ENCODE measurements at regions not wholly inside any gene's neighbourhood (a gene's known extent, or its start where the extent isn't known, plus 50 kb on each side); places are given as distances from the start of the nearest gene placed in this dataset.

DNA sequence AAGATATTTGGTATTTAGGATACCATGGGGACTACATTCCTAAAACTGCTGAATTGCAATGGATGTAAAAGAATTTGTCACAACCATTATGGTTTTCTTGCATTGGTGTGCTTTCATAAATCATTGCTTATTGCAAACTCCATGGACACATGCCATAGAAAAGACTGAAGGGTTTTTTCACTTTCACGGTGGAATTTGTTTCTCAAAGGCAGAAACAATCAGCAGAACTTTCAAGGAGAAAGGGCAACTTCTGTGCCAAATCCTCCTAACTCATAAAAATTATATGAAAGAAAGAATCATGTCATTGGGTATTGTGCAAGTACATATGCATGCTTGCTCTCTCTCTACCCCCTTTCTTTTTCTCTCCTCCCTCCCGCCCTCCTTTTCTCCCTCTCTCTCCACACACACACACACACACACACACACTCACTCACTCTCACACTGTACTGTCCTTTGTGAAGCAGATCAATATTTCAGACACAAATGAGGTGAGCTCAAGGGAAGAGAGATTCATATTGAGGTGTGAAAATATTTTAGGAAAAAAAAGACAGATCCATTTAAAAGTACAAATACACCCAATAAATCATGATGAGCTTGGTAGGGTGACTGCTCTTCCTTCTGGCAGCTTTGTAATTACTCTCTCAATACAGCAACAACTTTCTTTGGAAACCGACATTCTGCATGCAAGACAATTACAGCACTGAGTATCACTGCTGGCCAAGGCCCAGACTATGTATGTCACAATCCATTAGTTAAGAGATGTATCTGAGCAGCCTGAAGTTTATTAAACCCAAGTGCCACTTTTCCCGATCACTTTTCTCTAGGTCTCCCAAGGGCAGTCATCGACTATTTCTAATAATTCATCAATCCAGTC, 492.6 kb downstream of the TUSC7 start:
- DNase-seq: no peak

DNA sequence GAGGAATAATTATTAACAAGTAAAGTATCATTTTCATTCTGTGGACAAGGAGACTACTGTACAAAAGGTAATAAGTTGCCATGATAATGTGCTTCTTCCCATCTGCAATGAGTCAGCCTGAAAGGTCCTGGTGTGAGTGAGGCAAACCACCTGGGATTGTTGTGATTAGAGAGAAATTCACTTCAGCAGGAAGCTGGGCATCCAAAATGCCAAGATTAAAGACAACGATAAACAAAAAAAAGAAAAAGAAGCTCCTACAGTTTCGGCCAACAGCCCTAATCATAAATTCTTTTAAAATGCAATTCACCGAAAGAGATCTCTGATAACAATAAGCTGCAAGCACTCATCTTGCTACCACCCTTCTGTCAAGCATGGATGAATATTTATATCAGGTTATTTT, 507.8 kb downstream of the TUSC7 start:
- no peak for DNase-seq

DNA sequence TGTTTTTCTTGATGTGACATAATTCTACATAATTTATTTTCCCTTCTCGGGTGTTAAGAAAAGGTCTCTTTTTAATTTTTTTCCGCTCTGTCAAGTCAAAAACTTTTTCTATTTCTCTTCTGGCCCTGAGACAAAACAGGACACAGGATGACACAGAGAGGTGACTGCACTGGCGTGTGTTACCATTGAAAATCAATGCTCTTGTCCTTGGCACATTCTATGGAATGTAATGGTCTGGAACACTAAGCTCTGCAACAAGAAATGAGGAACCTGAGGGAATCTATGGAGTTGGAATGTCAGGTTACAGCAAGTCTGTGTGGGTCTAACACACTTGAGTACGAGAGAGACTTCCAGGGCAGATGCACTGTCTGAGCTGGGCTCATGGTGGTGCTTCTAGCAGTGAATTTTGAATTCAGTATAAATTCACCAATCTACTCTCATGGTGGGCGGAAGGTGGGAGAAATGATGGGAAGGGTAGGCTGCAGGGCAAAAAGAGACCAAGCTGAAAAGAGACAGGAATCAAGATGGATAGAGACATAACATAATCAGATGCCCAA, 508.3 kb downstream of the TUSC7 start:
- DNase-seq: no peak

DNA sequence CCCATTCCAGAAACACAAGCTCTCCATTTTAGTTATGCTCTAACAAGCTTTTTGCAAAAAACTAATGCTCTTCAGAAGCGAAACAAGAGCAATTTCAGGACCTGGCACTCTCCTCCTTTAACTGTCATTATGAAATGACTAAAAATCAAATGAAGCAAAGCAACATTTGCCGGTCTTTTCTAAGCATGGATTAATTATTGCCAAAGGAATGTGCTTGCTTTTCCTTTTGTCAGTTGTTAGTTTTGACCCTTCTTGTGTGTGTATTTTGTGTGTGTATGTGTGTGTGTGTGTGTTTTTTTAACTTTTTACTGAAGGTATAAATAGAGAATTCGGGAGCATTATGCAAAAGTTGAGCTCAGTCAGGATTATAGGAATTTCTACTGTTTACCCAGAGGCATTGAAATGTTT, 509.1 kb downstream of the TUSC7 start:
- no peak for DNase-seq

DNA sequence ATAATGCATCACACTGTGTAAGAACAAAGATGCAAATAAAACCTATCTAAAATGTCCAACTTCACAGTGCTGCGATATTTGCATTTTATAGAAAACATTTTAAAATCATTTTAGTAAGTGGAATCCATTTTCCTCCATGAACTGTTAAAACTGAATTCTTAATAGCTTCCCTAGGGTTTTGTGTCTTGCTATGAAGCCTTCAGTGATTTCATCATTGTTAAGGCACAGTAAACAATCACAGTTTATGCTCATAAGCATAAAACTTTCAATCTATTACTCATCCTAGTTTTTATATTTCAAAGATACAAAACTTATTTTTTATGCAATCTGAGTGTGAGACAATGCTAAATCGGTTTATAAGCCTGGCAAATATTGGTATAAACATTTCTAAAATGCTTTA, 509.7 kb downstream of the TUSC7 start:
- DNase-seq: no peak

DNA sequence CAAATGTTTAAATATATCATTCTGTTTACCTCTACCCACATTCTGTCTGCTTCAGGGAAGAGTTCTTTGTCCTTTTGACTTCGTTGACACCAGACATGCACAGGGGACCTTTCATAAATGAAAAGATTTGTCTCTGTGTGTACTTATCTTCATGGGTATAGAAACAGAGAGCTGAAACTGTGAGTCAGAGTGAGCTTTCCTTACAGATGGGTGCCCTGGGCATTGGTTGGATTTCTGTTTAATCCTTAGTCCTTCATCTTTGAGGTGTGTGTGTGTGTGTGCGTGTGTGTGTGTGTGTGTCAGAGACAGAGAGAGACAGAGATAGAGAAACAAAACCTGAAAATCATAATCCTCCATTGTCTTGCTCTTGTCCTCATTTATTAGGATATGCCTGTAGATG, 517.4 kb downstream of the TUSC7 start:
- no peak for DNase-seq

DNA sequence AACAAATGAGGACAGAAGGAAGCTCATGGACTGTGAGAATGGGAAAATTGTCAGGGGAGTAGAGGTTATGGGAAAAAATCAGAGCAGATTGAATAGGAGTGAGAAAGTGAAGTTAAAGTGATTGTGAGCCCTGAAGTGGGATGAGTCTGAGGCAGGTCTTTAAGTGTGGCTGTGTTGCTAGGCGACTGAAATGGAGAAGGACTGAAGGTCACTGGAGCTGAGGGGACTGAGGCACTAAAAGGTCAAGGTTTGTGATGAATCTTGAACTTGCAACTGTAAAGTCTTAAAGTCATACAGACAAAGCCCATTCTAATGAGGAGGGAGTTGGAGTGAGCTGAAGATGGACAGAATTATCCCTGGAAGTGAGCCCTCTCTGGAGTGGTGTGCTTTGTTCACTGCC, 518.9 kb downstream of the TUSC7 start:
- DNase-seq: no peak

DNA sequence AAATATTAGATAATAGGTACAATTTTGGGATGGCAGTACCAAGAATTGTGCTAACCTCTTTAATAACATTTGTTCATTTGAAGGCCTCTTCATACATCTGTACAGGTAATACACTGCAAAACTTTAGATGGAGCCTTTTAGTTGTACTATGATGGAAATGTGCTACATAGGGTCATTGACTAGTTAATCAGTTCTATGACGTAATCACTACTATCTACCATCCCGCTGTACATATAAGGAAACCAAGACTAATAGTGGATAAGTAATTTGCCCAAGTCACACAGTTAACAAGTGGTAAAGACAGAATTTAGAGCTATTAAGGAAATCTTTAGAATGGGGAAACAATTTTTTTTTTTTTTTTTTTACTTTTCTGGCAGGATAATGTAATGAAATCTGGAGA, 521.3 kb downstream of the TUSC7 start:
- no peak for DNase-seq

DNA sequence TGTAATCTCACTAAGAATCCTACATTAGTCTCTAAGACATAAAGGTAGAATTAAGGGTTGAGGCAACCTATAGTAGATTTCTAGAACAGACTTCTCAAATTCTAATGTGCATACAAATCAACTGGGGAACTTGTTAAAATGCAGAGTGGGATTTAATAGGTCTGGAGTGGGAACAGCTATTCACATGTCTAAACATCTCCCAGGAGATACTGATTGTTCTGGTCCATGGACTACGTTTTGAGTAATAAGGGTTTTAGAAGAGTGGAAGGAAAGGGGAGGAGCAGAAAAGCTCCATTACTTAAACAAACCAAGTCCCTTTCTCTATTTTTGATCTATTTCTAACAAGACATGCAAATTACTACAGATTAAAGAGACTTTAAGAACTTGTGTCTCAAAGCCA, 524.8 kb downstream of the TUSC7 start:
- no peak for DNase-seq

DNA sequence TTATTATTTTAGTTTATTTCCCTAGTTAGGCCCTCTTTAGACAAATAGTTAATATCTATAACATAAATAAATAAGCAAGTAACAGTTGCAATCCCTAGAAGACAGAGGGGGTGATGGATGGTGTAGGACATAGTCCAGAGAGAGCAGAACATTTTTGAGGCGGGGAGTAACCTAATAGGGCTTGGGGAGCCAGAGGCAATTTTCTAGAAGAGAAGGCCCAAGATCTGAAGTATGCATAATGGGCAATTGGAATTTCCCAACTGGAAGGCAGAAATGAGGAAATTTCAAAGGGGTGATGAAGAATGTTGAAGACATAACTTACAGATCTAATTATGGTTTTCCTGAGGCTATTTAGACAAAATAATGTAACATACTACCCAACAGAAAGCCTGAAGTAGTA, 525.7 kb downstream of the TUSC7 start:
- no peak for DNase-seq

DNA sequence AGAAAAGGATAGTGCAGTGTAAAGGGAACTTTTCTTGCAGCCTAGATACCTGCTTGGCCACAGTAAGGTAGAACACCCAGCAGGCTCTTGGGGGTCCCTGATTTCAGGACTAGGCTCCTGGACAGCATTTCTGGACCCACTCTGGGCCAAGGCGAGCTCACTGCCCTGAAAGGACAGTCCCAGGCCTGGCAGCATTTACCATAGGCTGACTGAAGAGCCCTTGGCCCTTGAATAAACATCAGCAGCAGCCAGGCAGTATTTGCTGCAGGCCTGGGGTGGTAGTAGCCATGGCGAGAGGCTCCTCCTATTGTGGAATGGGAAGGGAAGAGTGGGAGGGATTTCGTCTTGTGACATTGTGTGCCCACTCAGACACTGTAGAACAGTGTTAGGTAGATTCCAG, 529.2 kb downstream of the TUSC7 start:
- DNase-seq: no peak

DNA sequence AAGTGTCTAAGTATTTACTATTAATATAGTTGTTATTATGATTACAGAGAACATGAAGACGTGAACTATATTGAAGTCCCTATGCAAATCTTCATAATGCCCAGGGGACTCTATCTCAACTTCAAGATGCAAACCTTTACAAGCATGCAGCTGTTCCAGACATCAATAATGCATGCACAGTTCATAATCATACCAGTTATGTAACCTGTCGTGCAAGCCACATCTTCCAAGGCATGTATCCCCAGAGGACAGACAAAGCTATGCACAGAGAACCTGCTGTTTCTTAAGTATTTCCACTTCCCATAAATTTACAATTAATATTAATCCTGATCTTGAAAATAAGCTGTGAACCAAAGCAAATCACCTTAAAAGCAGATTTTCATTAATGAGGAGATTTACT, 534.1 kb downstream of the TUSC7 start:
- no peak for DNase-seq

DNA sequence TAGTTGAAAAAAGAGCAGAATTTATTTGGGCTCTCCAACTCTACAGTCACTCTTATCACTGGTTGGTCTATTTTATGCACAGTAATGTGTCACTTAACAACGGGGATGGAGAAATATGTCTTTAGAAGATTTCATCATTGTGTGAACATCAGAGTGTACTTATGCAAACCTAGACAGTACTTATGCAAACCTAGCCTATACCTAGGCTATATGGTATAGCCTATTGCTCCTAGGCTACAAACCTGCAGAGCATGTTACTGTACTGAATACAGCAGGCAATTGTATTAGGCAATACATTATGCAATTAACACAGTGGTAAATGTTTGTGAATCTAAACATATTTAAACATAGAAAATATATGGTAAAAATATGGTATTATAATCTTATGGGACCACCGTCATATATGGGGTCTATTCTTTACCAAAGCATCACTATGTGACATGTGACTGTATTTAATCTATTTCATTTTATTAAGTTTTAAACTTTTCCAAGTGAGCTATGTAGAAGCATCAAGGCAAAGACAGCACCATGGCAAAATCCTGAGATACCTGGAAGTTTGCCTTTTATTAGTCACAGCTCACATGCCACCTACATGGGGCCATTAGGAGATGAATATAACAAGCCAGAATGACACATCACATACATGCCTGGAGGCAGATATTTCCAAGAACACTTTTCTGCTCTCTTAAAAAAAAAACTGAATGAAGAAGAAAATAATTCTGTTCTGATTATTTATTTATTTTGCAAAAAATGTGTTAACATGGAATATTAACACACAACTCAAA, 537.4 kb downstream of the TUSC7 start:
- no peak for DNase-seq

DNA sequence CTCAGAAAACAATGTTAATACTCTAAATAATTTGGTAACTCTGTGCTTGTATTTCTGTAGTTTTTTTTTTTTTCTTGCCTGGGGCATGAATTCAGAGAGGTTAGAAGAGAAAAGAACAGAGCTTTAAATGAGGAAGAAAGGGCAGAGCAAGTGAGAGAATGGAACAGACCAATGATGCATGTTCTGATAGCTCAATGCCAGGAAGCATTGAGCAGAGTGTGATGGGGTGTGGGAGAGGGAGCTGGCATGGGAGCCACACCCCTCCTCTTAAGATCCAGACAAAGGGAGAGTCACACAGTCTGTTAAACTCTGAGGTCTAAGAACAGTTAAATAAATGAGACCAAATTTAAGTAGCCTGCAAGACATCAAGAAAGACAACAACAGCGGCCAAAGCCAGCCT, 538.6 kb downstream of the TUSC7 start:
- no peak for DNase-seq

DNA sequence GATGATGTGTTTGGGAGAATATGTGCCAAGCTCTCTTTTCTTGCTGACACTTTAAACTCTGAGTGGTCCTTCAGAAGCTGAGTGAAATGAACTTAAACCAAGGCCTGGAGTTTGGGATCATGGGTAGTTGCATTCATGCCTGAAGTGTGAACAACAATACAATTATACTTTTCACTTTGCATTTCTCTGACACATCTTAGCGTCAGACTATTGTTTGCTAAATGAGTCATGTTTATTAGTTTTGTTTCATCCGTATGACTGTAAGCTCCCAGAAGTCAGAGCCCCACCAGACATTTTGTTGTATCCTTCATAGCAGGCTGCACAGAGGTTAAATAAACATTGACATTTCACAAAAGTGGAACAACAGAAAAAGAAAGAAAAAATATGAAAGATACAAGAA, 542.6 kb downstream of the TUSC7 start:
- no peak for DNase-seq

DNA sequence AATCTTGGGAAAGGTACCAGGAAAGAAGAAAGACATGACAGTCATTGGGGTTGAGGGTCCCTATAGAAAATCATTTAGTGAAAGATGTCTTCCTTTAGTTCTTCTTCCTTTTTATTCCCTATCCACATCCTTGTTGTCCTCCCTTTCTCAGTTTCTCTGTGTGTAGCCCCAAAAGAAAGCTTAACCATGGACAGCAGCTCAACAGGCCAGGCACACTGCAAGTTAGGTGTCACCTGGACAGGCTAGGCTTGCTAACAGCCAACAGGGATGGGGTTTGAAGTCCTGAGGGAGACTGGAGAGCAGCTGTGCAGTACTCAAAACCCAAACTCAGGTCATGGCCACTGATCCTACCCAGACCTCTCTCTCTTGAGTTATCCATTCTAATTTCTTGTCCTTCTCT, 543.1 kb downstream of the TUSC7 start:
- no peak for DNase-seq

DNA sequence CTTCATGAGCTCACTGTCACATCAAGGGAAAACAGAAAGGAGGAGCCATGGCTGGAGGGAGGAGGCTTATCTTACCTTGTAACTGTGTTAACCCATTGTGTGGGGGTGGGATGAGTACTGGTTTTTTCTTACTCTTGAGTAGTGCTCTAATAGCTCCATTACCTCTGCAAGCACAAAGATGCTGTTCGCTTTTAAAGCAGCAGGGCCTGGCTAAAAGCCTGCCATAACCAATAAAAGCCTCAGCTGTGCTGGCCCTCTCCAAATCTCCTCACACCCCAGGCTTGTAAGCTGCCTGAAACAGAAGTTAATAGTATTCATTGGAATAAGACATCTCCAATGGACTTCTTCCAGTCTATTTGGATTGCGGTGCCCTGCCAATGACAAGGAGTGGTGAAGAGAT, 544.1 kb downstream of the TUSC7 start:
- DNase-seq: no peak

DNA sequence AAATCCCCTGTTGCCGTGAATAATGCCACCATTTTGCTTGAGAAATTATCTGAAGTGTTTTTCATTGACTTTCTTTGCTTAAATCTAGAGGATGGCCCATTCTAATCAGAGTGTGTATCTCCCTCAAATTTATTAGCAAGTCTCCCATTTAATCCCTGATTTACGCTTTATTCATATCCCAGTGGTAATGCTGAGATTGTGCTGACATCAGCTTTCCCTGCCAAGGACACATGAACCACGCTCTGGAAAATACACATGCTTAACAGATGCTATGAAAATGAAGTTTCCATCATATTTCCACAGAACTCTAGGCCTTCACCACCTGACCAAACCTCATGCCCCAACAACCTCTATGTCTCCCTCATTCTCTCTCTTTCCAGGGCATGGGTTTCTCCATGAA, 545.4 kb downstream of the TUSC7 start:
- no peak for DNase-seq

DNA sequence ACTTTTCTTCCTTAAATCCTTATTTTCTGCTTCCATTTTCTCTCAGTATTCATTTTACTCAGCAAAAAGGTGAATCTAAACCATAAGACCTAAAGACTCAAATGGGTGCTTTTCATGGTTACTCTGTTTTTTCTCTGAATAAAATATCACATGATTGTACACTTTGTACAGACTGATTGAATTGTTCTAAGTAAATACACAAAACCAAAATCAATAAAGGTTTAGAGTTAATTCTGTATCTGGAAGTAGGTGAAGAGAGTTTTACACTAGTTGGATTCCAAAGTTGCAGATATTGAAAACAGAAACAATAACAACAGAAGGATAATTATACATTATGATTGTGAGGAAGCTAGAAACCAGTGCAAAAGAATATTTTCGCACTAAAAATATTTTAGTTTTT, 546.2 kb downstream of the TUSC7 start:
- no peak for DNase-seq

DNA sequence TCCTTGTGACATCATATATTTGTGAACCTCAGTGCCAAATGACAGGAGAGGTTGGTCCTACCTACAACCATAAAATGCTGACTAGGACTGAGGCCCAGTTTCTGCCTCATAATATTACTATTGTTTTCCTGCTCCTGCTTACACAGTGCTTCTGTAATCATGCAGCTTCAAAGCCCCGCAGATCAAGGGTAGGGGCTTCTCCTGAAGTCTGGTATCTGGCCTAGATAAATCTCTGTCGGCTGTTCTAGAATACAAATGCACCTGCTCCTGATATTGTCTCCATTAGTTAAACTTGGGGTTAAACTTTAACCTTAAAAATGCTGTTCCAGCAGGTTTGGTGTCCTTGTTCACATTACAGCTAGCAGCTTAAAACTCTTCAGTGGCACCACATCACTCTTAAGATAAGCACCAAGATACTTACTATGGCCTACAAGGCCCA, 552.4 kb downstream of the TUSC7 start:
- no peak for DNase-seq

DNA sequence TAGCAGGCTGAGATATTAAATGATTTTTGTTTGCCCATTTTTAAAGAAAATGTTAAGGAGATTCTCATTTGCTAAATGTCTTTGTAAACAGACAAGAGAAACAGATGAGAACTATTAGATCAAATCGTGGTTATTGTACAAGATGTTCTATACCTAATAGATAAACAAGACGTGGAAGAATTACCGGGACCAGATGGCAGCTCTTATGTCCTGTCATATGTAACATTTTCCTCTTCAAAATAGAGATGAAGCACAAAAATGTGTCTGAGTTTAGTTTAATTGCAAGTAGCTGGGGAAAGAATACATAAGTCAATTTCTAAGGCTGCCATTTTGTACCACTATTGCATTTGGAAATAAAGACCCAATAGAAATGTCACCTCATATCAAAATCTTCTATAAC, 553.7 kb downstream of the TUSC7 start:
- no peak for DNase-seq

DNA sequence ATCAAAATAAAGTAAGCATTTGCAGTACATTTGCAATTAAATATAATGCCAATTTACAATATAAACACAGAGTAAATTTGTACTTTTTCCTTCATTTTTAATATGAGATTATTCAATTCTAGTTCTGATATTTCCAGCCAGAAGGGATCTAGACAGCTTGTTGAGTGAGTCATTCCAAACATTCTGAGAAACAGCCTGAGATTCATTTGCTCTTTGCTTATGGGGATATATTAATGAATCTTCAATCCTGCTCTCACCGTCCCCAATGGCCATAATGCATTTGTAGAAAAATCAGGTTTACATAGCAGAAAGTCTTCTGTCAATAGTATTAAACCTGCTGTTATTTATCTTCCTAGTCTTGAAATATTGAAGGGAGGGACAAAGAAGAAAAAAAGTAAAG, 554.2 kb downstream of the TUSC7 start:
- DNase-seq: no peak

DNA sequence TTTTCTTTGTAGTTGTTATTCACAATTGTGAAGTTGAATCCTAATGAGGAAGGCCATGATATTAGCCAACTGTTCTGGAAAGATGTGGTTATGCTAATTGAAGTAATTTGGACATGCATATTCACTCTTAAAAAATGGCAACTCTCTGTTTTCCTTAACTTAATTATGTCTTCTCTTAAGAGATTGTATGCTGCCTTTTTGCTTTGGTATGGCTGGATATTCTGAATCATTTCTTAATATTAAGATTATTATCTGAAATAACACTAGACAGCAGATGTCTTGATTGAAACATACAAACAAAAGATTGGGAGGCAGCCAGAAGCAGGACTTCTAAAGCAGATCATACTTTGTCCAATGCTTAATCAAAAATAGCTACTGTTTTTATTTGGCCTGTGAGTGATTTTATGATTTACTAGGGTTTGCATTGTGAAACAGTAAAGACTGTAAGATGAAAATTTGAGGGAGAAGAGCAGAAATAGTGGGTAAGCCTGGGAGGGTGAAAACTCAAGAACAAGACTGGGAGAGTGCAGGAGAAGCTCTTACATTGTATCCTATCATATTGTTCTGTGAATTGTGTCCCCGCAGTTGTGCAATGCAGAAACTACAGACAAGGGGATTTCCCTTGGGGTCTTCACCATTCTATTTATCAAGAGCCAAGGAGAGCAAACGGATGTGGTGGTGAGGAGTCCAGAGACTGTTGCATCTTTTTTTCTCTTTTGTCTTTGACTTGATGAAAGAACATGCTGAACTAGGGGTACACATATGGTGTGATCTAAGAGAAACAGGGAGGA, 554.8 kb downstream of the TUSC7 start:
- no peak for DNase-seq

All from hematopoietic multipotent progenitor cell treated with erythropoietin and hydrocortisone succinate and interleukin-3 and kit ligand, for 6 days (in vitro differentiated cells).